H7 (cell line): ENCODE measurements at regions not wholly inside any gene's neighbourhood (a gene's known extent, or its start where the extent isn't known, plus 50 kb on each side); places are given as distances from the start of the nearest gene placed in this dataset.
A peak's percentile ranks its signal among the peaks of the same experiment; 100 is the strongest.

Experiments
- DNase-seq: peaks from one replicate; pipeline ENCODE4 v3.0.0; 2012
- H3K27me3 ChIP-seq: 2 replicates; pipeline ENCODE4 v1.6.0; 2011; ENCODE audit warnings: mild to moderate bottlenecking, low read length; ENCODE audit not compliant: control insufficient read depth, insufficient read depth
- H3K36me3 ChIP-seq: replicated peaks from 2 replicates; pipeline ENCODE4 v1.5.1; 2011; ENCODE audit warnings: low read length; ENCODE audit not compliant: control insufficient read depth, insufficient read depth
- H3K4me3 ChIP-seq: 2 replicates; pipeline ENCODE4 v1.5.1; 2011; ENCODE audit warnings: low read depth, mild to moderate bottlenecking, control low read depth, low read length, moderate library complexity; ENCODE audit not compliant: insufficient read depth

DNA sequence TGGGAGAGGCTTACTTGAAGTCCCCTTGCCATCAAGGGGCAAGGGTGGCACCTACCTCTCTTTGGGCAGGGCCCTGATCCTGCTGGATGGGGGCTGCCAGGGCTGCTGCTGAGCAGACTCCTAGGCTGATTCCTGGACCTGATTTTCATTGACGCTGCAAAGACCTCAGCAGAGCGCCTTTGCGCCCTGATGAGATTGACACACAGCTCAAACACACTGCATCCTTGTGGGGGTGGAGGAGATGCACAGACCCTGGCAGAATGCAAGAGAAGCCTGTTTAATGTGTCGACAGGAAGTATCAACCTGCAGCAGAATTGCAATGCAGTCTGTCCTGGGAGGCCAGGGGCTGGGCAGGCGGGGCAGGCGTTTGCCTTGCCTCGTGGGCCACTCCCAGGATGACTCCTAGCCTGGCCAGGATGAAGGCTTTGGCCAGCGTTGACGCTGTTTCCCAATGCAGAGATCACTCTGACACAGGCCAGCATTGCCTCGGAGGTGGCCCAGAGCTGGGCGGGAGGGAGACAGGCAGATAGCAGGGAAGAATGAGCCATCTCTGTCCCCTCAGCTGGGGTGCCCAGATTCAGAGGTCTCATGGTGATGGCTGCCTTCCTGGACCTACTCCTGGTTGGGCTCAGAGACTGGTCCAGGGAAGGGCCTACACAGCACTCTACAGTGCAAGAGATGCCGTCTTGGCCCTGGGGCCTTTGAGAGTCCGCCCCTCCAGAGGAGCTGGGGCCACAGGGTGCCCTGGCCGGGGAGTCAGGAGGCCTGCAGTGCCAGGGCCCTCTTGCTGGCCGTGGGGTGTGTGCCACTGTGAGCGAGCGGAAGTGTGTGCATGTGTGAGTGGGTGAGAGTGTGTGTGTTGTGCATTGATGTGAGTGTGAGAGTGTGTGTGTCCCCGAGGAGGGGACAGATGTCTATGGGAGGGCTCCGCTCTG, 108.3 kb downstream of the KIF26A start:
- no peaks in the 10 kb centered on the region for H3K27me3 ChIP-seq
- H3K4me3 ChIP-seq, result no peak overlapping the region
- DNase-seq, result no peak
- H3K36me3 ChIP-seq, result no peaks in the 10 kb centered on the region

DNA sequence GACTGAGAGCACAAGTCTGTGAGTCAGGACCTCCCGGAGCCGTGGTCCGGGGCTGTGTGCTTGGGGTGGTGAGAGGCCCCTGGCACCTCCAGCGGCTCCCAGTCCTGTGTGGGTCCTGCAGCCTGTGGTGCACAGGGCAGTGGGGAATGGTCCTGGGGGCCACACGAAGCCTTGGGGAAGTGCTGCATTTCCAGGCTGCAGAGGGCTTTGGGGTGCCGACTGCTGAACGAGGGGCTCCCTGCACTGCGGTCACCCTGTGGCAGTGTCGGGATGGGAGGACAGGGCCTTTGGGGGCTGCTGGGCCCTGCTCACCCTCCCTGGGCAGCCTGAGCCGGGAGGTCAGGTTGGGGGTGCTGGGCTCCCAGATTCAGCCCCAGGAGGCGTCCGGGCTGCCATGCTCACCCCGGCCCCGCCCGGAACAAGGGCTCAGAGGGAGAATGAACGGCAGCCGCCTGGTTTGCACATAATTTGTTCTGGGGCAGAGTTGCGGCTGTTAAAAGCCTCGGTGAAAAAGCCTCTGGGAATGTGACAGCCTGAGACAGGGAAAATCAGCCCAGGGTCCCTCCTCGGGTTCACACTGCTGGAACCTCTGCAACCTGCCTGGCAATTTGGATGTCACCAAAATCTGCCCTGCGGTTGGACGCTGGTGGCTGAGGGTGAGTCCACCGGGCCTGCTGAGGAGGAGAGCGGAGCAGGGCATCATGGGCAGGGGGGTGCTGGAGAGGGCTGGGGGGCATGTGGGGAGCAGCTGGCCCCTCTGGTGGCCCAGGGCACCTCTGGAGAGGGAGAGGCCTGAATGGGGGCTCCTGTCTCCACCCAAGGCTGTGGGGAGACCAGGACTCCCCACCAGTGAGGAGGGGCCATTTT, 109.2 kb downstream of the KIF26A start:
- DNase-seq, result peak; percentile 50
- Histone ChIP-seq H3K4me3 (no peak overlapping the region), H3K27me3 (no peaks in the 10 kb centered on the region), H3K36me3 (no peaks in the 10 kb centered on the region)

DNA sequence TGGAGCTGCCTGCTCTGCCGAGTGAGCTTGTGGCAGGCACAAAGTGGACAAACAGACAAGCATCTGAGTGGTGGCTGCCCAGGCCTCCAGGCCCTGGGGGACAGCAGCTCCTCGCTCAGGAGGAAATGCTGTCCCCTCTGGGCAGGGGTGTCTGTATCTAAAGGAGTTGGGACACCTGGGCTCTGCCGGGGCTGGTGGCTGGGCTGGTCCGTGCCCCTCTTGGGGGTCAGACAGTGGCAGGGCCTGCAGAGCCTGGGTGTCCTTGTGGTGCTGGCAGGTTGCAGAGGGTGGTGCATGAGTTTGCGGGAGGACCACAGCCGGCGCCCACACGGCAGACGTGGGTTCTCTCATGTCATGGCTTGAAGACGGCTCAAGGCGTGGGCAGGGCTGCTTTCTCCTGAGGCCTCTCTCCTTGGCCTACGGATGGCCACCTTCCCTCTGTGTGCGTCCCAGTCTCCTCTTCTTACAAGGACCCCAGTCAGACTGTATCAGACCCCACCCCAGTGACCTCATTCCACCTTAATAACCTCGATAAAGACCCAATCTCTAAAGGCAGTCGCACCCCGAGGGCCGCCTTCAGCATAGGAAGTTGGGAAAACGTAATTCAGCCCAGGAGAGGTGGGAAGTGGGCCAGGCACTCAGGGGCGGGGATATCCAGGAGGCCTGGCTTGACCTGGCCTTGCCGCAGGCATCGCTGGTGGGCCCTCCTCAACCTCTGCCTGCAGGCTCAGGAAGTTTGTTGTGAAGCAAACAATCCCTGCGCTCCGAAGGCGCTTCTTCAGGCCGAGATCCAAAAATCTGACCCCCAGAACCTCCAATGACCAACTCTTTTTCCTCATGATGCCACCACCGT, 110.0 kb downstream of the KIF26A start:
- H3K4me3 ChIP-seq, result no peak overlapping the region
- peak; percentile 50 for DNase-seq
- no peaks in the 10 kb centered on the region for H3K27me3 ChIP-seq
- H3K36me3 ChIP-seq, result no peaks in the 10 kb centered on the region

DNA sequence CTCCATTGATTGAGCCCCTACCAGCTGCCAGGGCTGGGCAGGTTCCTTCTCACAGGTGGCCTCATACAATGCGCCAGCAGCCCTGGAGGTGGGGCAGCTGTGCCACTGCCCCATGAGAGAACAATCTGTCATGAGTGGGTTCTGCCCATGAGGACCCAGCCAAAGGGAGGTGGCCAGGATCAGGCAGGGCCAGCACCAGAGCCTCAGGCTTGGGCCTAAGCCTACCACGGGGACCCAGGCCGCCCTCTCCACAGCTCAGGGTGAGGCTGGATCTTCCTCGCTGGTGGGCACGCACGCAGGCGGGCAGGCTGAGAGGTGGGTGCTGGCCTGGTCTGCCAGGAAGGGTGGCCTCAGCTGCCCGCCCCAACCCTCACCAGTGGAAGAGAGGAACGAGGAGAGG, 110.7 kb downstream of the KIF26A start:
- Histone ChIP-seq H3K36me3 (no peaks in the 10 kb centered on the region), H3K4me3 (no peak overlapping the region), H3K27me3 (no peaks in the 10 kb centered on the region)
- peak; percentile 26 for DNase-seq

DNA sequence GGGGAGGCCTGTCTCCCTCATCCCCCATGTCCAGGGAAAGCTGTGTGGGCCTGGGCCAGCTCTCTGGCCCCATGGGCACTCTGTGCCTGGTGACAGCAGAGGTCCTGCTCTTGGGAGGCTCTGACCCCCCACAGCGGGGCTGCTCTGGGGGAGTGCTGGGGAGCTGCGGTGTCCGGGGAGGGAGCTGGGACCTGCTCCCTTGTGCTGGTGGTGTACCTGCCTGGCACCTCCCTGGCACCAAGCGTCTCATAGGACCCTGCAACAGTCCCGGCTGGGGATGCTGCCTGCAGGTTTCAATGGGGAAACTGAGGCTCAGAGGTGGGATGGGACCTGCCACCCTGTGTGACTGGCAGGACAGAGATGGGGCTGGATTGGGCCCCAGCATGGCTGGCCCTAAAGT, 111.3 kb downstream of the KIF26A start:
- Histone ChIP-seq H3K4me3 (no peak overlapping the region), H3K36me3 (no peaks in the 10 kb centered on the region), H3K27me3 (no peaks in the 10 kb centered on the region)
- DNase-seq, result no peak

DNA sequence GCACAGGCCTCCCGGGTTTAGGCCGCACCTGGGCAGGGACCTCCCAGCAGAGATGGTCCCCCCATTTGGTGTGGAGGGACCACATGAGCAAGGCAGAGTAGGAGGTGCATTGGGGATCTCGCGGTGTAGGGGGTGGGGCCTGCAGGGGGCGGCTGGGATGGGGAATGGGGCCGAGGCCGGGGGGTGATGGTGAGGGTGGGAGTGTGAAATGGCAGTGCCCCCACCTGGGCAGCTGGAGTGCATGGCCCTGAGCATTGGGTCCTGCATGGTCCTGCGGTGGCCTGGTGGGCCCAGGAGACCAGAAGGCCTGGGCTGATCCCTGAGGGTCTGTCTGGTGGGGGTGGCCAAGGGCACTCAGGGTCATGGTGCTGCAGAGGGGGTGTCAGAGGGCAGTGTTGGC, 111.8 kb downstream of the KIF26A start:
- peak; percentile 50 for DNase-seq
- H3K4me3 ChIP-seq, result no peak overlapping the region
- no peaks in the 10 kb centered on the region for H3K27me3 ChIP-seq
- H3K36me3 ChIP-seq, result no peaks in the 10 kb centered on the region

DNA sequence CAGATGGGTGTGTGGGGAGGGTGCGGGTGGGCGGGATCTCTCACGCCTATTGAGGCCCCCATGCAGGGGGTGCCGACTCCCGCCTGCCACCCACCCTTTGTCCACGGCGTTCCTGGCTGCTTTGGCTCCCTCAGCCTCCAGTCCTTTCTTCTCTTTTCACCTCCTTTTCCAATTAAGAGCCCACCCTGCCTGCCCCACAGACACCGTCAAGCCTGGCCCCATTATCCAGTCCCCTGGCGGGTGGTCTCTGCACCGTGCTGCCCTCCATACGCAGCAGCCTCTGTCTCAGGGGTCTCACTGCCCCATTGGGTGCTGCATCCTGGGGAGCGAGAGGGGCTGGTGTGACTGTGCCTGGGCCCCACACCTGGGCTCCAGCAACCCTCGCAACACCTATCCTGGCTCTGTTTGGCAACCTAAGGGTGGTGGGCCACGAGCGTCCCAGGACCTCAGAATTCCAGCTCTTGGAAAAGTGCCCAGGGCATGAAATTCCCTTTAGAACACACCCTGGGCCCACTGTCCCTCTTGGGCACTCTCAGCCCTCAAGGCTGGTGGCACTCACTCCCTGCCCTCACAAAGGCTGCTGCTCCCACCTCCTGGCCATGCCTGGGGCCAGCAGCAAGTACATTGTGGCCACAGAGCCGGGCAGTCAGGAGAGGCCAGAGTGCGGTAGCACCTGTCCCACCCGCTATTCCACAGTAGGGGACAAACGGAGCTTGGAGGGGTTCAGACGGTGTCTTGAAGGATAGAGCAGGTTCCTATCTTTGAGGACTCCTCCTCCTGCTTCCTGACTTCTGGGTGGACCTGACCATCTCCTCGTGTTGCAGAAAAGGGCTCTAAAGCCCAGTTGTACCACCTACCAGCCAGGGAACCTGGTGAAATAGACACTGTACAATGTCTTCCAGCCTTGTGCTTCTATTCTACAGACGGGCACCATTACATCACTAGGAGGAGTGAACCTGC, 114.1 kb downstream of the KIF26A start:
- H3K4me3 ChIP-seq, result no peak overlapping the region
- no peaks in the 10 kb centered on the region for H3K27me3 ChIP-seq
- no peak for DNase-seq

DNA sequence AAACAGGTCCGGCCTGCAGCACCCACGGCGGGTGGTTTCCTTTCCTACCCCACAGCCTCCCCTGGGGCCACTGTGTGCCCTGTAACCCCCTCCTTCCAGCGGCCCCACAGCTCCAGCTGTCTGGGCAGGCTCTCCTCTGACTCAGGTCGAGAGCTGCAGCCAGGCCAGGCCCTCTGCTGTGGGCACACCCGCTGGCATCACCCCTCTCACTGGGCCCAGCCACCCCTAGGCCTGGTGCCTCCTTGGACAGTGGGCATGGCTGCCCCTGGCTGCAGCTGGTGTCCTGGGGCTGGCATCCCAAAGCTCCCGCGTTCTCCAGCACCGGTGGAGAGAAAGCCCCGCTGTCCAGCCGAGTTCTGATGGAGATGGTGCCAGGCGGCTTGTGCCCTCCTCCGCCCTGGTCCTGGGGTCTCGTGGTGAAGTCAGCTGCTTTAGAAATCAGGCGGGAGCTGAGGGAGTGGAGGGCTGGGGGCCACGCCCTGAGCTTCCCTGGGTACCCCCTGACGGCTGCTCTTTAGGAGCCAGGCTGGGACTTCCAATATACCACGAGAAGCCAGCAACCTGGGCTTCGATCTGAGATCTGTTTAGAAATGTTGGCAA, 114.9 kb downstream of the KIF26A start:
- Histone ChIP-seq H3K27me3 (no peaks in the 10 kb centered on the region), H3K36me3 (no peaks in the 10 kb centered on the region), H3K4me3 (no peak overlapping the region)
- DNase-seq, result no peak

More for the DNA sequence above, 114.1 kb downstream of the KIF26A start:
- no peaks in the 10 kb centered on the region for H3K36me3 ChIP-seq

DNA sequence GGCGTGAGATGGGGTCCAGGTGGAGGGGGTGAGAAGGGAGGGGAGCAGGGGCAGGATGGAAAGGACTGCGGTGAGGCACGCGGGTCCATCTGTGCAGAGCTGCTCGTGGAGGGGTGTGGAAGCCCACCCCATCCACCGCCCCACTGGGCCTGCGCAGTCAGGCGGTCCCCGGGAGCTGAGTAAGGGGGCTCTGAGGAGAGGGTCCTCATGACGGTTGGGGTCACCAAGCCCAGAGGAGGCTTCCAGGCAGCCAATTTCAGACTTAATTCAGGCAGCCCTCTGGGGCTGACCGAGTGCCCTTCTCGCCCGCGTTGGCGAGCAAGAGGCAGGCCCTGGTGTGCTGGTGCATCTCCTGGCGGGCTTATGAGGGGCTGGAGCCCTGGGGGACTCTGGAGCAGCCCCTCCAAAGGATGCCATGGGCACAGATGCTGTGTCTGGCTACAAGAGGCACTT, 115.5 kb downstream of the KIF26A start:
- Histone ChIP-seq H3K36me3 (no peaks in the 10 kb centered on the region), H3K4me3 (no peak overlapping the region), H3K27me3 (no peaks in the 10 kb centered on the region)
- DNase-seq, result peak; percentile 50

DNA sequence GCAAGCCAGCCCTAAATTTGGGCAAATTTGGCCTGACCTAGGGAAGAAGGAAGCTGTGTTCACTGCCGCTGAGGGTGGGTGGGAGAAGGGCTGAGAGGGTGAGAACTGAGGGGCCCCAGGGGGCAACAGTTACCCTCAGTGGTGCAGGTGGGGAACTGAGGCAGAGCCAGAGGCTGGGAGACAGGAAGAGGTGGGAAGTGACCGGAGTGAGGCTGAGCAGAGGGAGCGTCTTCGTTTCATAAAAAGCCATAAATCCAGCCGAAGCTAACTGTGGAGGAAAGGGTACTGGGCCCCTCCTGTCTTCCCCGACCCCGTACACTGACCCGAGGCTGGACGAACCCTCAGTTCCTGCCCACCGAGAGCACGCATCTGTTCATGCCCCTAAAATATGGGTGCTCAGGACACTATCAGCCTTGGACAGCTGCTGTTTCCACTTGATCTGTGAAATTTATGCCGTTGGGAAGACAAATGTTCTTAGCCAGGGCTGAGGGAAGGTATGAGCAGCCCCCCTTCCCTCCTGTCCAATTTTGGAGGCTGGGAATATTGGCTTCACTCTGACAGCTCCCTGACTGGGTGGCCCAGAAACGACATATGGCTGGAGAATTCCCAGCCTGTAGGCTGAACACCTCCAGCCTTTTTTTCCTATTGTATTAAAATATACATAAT, 116.5 kb downstream of the KIF26A start:
- Histone ChIP-seq H3K36me3 (no peaks in the 10 kb centered on the region), H3K27me3 (no peaks in the 10 kb centered on the region), H3K4me3 (no peak overlapping the region)
- no peak for DNase-seq

DNA sequence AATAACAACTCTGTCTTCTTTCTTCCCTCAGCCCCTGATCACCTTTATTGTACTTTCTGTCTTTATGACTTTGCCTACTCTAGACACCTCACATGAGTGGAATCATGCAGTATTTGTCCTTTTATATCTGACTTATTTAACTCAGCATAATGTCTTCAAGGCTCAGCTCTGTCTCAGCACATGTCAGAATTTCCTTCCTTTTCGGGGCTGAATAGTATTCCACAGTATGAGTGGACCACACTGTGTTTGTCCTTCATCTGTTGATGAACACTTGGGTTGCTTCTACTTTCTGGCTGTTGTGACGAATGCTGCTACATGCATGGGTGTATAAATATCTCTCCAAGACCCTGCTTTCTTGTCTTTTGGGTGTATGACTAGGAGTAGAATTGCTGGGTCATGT, 117.6 kb downstream of the KIF26A start:
- Histone ChIP-seq H3K4me3 (no peak overlapping the region), H3K27me3 (no peaks in the 10 kb centered on the region), H3K36me3 (no peaks in the 10 kb centered on the region)
- no peak for DNase-seq

DNA sequence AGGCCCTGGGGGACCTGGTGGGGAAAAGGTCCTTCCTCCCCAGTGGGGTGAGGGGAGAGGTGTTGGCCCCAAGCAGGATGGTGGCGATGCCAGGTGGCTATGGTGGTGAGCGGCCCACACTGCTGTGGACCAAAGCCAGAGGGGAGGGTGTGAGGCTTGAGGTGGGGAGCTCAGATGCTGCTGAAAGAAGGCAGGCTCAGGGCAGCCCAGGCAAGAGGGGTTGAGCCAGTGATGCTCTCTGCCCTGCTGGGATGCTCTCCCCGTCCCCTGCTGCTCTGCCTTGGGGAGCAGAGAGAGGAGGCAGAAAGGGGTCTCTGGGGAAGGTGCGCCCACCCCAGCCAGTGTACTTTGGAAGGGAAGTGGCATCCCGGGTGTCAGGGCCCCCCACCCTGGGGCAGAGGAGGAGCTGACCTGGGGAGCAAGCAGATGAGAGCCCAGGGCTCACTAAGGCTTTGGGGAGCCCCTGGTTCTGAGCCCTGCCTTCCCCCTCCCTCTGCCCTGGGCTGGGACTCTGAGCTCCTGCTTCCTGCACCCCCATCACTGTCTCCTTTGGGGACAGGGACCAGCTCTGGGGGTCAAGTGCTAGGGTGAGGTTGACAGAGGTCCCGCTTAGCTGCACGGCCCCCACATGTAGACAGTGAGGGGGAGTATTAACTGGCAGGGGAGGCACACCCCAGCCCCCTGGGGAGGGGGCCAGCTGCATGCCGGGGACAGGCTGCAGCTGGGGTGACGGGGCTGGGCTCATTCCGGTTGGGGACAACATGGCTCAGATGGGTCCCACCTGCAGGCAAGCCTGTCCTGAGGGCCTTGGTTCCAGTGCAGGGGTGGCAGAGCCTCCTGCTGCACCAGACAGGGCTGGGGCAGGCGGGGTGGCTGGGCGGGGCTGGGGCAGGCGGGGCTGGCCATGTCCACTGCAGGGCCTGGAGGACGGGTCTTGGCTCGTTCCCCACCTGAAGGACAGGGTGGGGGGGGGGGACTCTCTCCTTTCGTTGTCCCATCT, 124.4 kb downstream of the KIF26A start:
- no peaks in the 10 kb centered on the region for H3K27me3 ChIP-seq
- H3K4me3 ChIP-seq, result no peak overlapping the region
- no peaks in the 10 kb centered on the region for H3K36me3 ChIP-seq
- DNase-seq, result peak; percentile 45
